Right lobe of liver (tissue), 6 donors: ENCODE measurements at regions not wholly inside any gene's neighbourhood (a gene's known extent, or its start where the extent isn't known, plus 50 kb on each side); places are given as distances from the start of the nearest gene placed in this dataset.

Experiments used
- ATAC-seq, 4 donors: fragments of 200-7000 bp; cut with Tn5 transposase; one replicate each; pipeline ENCODE4 v1.9.1; 2020; ENCODE audit warnings: mild to moderate bottlenecking in 4 of 4, moderate library complexity in 4 of 4
- DNase-seq, 3 donors: peaks; one replicate each; pipeline ENCODE4 v3.0.0-alpha.2; 2020
- H3K27ac ChIP-seq, 3 donors: fragments of 200-600 bp; one replicate each; pipeline ENCODE4 v1.8.0; 2022
- H3K27me3 ChIP-seq, 2 donors: fragments of 200-600 bp; one replicate each; pipeline ENCODE4 v1.8.0; 2022
- H3K36me3 ChIP-seq, 4 donors: fragments of 200-600 bp; sonication (generic) in 1 of 4; one replicate each; pipeline versions ENCODE4 v1.5.1 to v1.8.0; 2017 to 2022; ENCODE audit warnings: control low read depth in 1 of 4
- H3K4me1 ChIP-seq, 4 donors: fragments of 200-600 bp; sonication (generic) in 1 of 4; one replicate each; pipeline versions ENCODE4 v1.5.1 to v1.8.0; 2017 to 2022; ENCODE audit warnings: control low read depth in 1 of 4
- H3K4me3 ChIP-seq, 3 donors: fragments of 200-600 bp; one replicate each; pipeline ENCODE4 v1.8.0; 2022
- H3K9me3 ChIP-seq, 4 donors: fragments of 200-600 bp; sonication (generic) in 1 of 4; one replicate each; pipeline versions ENCODE4 v1.5.1 to v1.8.0; 2017 to 2022; ENCODE audit warnings: control low read depth in 1 of 4
- CTCF ChIP-seq, 4 donors: fragments of 200-600 bp in 3 of 4; fragments of 450-650 bp in 1 of 4; IDR thresholded peaks; one replicate each; pipeline versions ENCODE4 v1.5.1 to v1.8.0; 2016 to 2022; ENCODE audit warnings: antibody characterized with exemption in 4 of 4, mild to moderate bottlenecking in 2 of 4
- POLR2A ChIP-seq: fragments of 450-650 bp; IDR thresholded peaks from one replicate; pipeline ENCODE4 v1.6.1; 2017; ENCODE audit warnings: antibody characterized with exemption, mild to moderate bottlenecking
- WGBS: methylation state at CpG from one replicate; pipeline ENCODE4 v1.1.6; 2018; ENCODE audit warnings: low coverage, low lambda C conversion rate; ENCODE audit not compliant: insufficient coverage; ENCODE audit errors: missing lambda C conversion rate; 5-methylcytosine and 5-hydroxymethylcytosine counted together
- intact Hi-C, 2 donors: fragments of 100-400 bp; cut with DNase I; formaldehyde crosslinking; loops; one replicate each; pipeline versions ENCODE4 v1.11.2 to v1.14.1; 2022
- donor health status: DM: no; HTN: yes; CAD: no.
- donor health status: DM: no; HTN: no; CAD: no.
- donor health status: DM: no; HTN: no; CAD: no.
- donor health status: DM: no; HTN: yes; CAD: no.
- donor health status: DM: no; HTN: yes; CAD: no.

DNA sequence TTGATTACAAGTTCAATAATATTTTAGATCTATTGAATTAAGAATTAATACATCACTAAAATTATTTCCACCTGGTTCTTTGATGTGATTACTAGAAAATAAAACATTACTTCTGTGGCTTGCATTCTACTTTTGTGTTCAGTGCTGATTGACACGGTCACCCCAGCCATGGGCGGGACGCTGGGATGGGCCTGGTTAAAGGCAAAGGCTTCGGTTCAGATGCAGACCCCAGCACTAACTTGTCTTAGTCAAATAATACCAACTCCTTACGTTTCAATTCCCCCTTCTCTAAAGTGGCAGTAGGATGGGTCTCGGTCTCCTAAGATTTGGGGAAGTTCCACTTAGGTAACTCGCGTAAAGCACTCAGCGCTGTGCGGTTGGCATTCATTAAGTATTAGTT is 144.9 kb downstream of the URI1 start:
- Histone ChIP-seq H3K4me1 (no peaks in the 10 kb centered on the region), H3K27me3 (no peaks in the 10 kb centered on the region), H3K36me3 (no peaks in the 10 kb centered on the region), H3K4me3 (no peak overlapping the region), H3K27ac (no peak overlapping the region), H3K9me3 (no peaks in the 10 kb centered on the region)
- ATAC-seq, result no peak
- peak in 1 of 3 donors; percentile 5 for DNase-seq
- WGBS, result 84% methylated on average over 7 of the region's 10 CpGs
- intact Hi-C loops, result no loop called here
- no peak for TF ChIP-seq CTCF (IDR thresholded peaks at IDR 0.05)
- TF ChIP-seq POLR2A, result no peak

GRCh38 chr19:30087381-30088138 is 145.5 kb downstream of the URI1 start:
- DNase-seq (peak in 1 of 3 donors; percentile 22), ATAC-seq (no peak)
- no peaks in the 10 kb centered on the region for H3K27me3 ChIP-seq
- no peaks in the 10 kb centered on the region for H3K36me3 ChIP-seq
- no peaks in the 10 kb centered on the region for H3K4me1 ChIP-seq
- H3K9me3 ChIP-seq, result no peaks in the 10 kb centered on the region
- H3K4me3 ChIP-seq, result no peak overlapping the region
- no peak overlapping the region for H3K27ac ChIP-seq
- 63% methylated on average over 7 of the region's 11 CpGs for WGBS
- no peak for TF ChIP-seq POLR2A
- TF ChIP-seq CTCF (IDR thresholded peaks at IDR 0.05), result no peak
- intact Hi-C loops, result no loop called here

GRCh38 chr19:30088567-30088966 is 146.5 kb downstream of the URI1 start:
- no peaks in the 10 kb centered on the region for H3K9me3 ChIP-seq
- no peak overlapping the region for H3K4me3 ChIP-seq
- H3K27me3 ChIP-seq, result no peaks in the 10 kb centered on the region
- no peak for ATAC-seq
- H3K27ac ChIP-seq, result no peak overlapping the region
- H3K36me3 ChIP-seq, result no peaks in the 10 kb centered on the region
- peak in 1 of 3 donors; percentile 35 for DNase-seq
- WGBS, result no CpG with 5 or more reads among the region's 7 CpGs
- no peaks in the 10 kb centered on the region for H3K4me1 ChIP-seq
- intact Hi-C loops, result no loop called here
- TF ChIP-seq POLR2A, result no peak
- no peak for TF ChIP-seq CTCF (IDR thresholded peaks at IDR 0.05)

- Histone ChIP-seq H3K4me3 (no peak overlapping the region), H3K36me3 (no peaks in the 10 kb centered on the region), H3K27me3 (no peaks in the 10 kb centered on the region), H3K4me1 (no peaks in the 10 kb centered on the region), H3K9me3 (no peaks in the 10 kb centered on the region), H3K27ac (no peak overlapping the region)
- ATAC-seq (no peak), DNase-seq (peak in 1 of 3 donors; percentile 30)
- intact Hi-C loops, result no loop called here
- TF ChIP-seq CTCF (IDR thresholded peaks at IDR 0.05) (no peak), POLR2A (no peak)
- WGBS, result 80% methylated on average over 2 of the region's 20 CpGs
These were observed 147.1 kb downstream of the URI1 start for GRCh38 chr19:30089086-30089665.
